GM23338 (cell line): ENCODE measurements at regions not wholly inside any gene's neighbourhood (a gene's known extent, or its start where the extent isn't known, plus 50 kb on each side); places are given as distances from the start of the nearest gene placed in this dataset.

Experiments
- ATAC-seq: fragments of 200-7000 bp; cut with Tn5 transposase; 3 replicates; pipeline ENCODE4 v1.9.1; 2020
- DNase-seq: peaks from one replicate; pipeline ENCODE4 v3.0.0-alpha.2; 2015; ENCODE audit warnings: low spot score
- H2AFZ ChIP-seq: fragments of 200-600 bp; sonication (generic); 2 replicates; pipeline ENCODE4 v1.8.0; 2016; ENCODE audit warnings: antibody characterized with exemption, mild to moderate bottlenecking, moderate library complexity
- H3F3A ChIP-seq: fragments of 200-600 bp; sonication (generic); replicated peaks from 2 replicates; pipeline ENCODE4 v1.8.0; 2017; ENCODE audit warnings: antibody characterized with exemption, mixed run types, low read depth
- H3K27ac ChIP-seq: fragments of 200-600 bp; sonication (generic); 2 replicates; pipeline ENCODE4 v1.6.1; 2016; ENCODE audit warnings: low read depth
- H3K27me3 ChIP-seq: fragments of 200-600 bp; sonication (generic); 2 replicates; pipeline ENCODE4 v1.8.0; 2016; ENCODE audit warnings: mild to moderate bottlenecking, mixed run types, moderate library complexity; ENCODE audit not compliant: insufficient read depth
- H3K36me3 ChIP-seq: fragments of 200-600 bp; sonication (generic); 2 replicates; pipeline ENCODE4 v1.8.0; 2016; ENCODE audit warnings: mild to moderate bottlenecking; ENCODE audit not compliant: insufficient read depth
- H3K4me1 ChIP-seq: fragments of 200-600 bp; sonication (generic); 2 replicates; pipeline ENCODE4 v1.8.0; 2016; ENCODE audit warnings: mild to moderate bottlenecking, moderate library complexity; ENCODE audit not compliant: insufficient read depth
- H3K4me2 ChIP-seq: fragments of 200-600 bp; sonication (generic); 2 replicates; pipeline ENCODE4 v1.7.1; 2017; ENCODE audit warnings: mixed run types
- H3K4me3 ChIP-seq: fragments of 200-600 bp; sonication (generic); 2 replicates; pipeline ENCODE4 v1.6.1; 2016; ENCODE audit warnings: mixed run types
- H3K79me2 ChIP-seq: fragments of 200-600 bp; sonication (generic); replicated peaks from 2 replicates; pipeline ENCODE4 v1.8.0; 2017; ENCODE audit warnings: mild to moderate bottlenecking; ENCODE audit not compliant: insufficient read depth
- H3K9me2 ChIP-seq: fragments of 200-600 bp; sonication (generic); 2 replicates; pipeline ENCODE4 v1.8.0; 2017; ENCODE audit not compliant: insufficient read depth
- H4K20me1 ChIP-seq: fragments of 200-600 bp; sonication (generic); replicated peaks from 2 replicates; pipeline ENCODE4 v1.8.0; 2017; ENCODE audit warnings: mild to moderate bottlenecking; ENCODE audit not compliant: insufficient read depth
- H3K27ac Mint-ChIP-seq: 2 replicates; pipeline ENCODE4 v1.8.0; 2020; ENCODE audit warnings: inconsistent platforms, mild to moderate bottlenecking, moderate library complexity, mixed read lengths
- H3K27me3 Mint-ChIP-seq: 3 replicates; pipeline ENCODE4 v1.8.0; 2022; ENCODE audit warnings: low read depth, mild to moderate bottlenecking, moderate library complexity, mixed read lengths, inconsistent platforms; ENCODE audit not compliant: insufficient read depth, poor library complexity
- H3K36me3 Mint-ChIP-seq: 3 replicates; pipeline ENCODE4 v1.8.0; 2021; ENCODE audit warnings: low read depth, mild to moderate bottlenecking, inconsistent platforms, moderate library complexity, mixed read lengths
- H3K4me1 Mint-ChIP-seq: 3 replicates; pipeline ENCODE4 v1.8.0; 2020; ENCODE audit warnings: mild to moderate bottlenecking, inconsistent platforms, mixed read lengths
- H3K4me3 Mint-ChIP-seq: 3 replicates; pipeline ENCODE4 v1.8.0; 2021; ENCODE audit warnings: moderate library complexity, mild to moderate bottlenecking, inconsistent platforms, mixed read lengths
- H3K9me3 Mint-ChIP-seq: 3 replicates; pipeline ENCODE4 v1.8.0; 2020; ENCODE audit warnings: moderate library complexity, mild to moderate bottlenecking, inconsistent platforms, mixed read lengths
- CREB1 ChIP-seq: fragments of 250-450 bp; sonication (Bioruptor Pico); IDR thresholded peaks from 2 replicates; pipeline ENCODE4 v1.5.0; 2020; ENCODE audit warnings: low read depth, mild to moderate bottlenecking, moderate library complexity
- EZH2 ChIP-seq: fragments of 200-600 bp; sonication (generic); IDR thresholded peaks from one replicate; pipeline ENCODE4 v1.8.0; 2017; ENCODE audit warnings: antibody characterized with exemption, mild to moderate bottlenecking, low read depth; ENCODE audit not compliant: unreplicated experiment
- EZH2phosphoT487 ChIP-seq: fragments of 200-600 bp; sonication (generic); IDR thresholded peaks from one replicate; pipeline ENCODE4 v1.8.1; 2018; ENCODE audit warnings: antibody characterized with exemption; ENCODE audit not compliant: unreplicated experiment
- JUNB ChIP-seq: IDR thresholded peaks from one replicate; pipeline ENCODE4 v1.6.1; 2016; ENCODE audit warnings: antibody characterized with exemption; ENCODE audit not compliant: unreplicated experiment
- NANOG ChIP-seq: IDR thresholded peaks from 2 replicates; pipeline ENCODE4 v1.6.1; 2016; ENCODE audit warnings: antibody characterized with exemption, borderline replicate concordance
- POLR2AphosphoS5 ChIP-seq: IDR thresholded peaks from 2 replicates; pipeline ENCODE4 v1.6.1; 2016; ENCODE audit warnings: antibody characterized with exemption, low read depth
- REST ChIP-seq: IDR thresholded peaks from one replicate; pipeline ENCODE4 v1.6.1; 2018; ENCODE audit warnings: antibody characterized with exemption; ENCODE audit not compliant: unreplicated experiment
- STAT1 ChIP-seq: IDR thresholded peaks from one replicate; pipeline ENCODE4 v1.6.1; 2016; ENCODE audit warnings: antibody characterized with exemption; ENCODE audit not compliant: unreplicated experiment
- ZNF114 ChIP-seq: fragments of 250-450 bp; sonication (Bioruptor Pico); IDR thresholded peaks from 2 replicates; pipeline ENCODE4 v1.5.0; 2020; ENCODE audit warnings: mild to moderate bottlenecking, moderate library complexity
- ZNF331 ChIP-seq: fragments of 250-450 bp; sonication (Bioruptor Pico); IDR thresholded peaks from 2 replicates; pipeline ENCODE4 v1.5.0; 2020; ENCODE audit warnings: low read depth, mild to moderate bottlenecking, moderate library complexity
- TF ChIP-seq, protein P1 (sequence below), 2 experiments: fragments of 200-600 bp in 1 of 2; sonication (generic) in 1 of 2; conservative IDR thresholded peaks; 2 replicates each; pipeline versions ENCODE4 v1.5.1 to v1.6.1; 2016 to 2017; ENCODE audit warnings: antibody characterized with exemption in 2 of 2, low read depth in 2 of 2, mild to moderate bottlenecking in 2 of 2, moderate library complexity in 1 of 2
- TF ChIP-seq, protein P2 (sequence below): fragments of 250-450 bp; sonication (Bioruptor Pico); IDR thresholded peaks from 2 replicates; pipeline ENCODE4 v1.5.0; 2020; ENCODE audit warnings: mild to moderate bottlenecking, moderate library complexity
- TF ChIP-seq, protein P3 (sequence below): IDR thresholded peaks from 2 replicates; pipeline ENCODE4 v1.6.1; 2016; ENCODE audit warnings: antibody characterized with exemption

GRCh38 chr17:69703751-69704150, 289.3 kb downstream of the MAP2K6 start:
- H3K27me3 ChIP-seq: no peaks in the 10 kb centered on the region

More at GRCh38 chr17:69703751-69704150, 289.3 kb downstream of the MAP2K6 start:
- H3K9me2 ChIP-seq: no peaks in the 10 kb centered on the region
- H3K4me1 ChIP-seq: no peaks in the 10 kb centered on the region
- peaks cover 11% of the 10 kb centered on the region; the same call in 2 of the 3 replicates for H3K36me3 Mint-ChIP-seq
- ATAC-seq (no peak), DNase-seq (no peak)
- peaks cover 3% of the 10 kb centered on the region; the same call in 1 of the 2 replicates for H3K36me3 ChIP-seq
- no peak overlapping the region for H3K4me3 ChIP-seq
- H3K27ac ChIP-seq: no peak overlapping the region
- H3F3A ChIP-seq: no peaks in the 10 kb centered on the region
- no peak overlapping the region for H2AFZ ChIP-seq
- no peaks in the 10 kb centered on the region for H3K79me2 ChIP-seq
- peaks cover 5% of the 10 kb centered on the region for H3K27me3 Mint-ChIP-seq
- H3K4me2 ChIP-seq: no peak overlapping the region
- peaks cover 20% of the 10 kb centered on the region for H3K9me3 Mint-ChIP-seq
- no peaks in the 10 kb centered on the region for H3K4me1 Mint-ChIP-seq
- H3K27ac Mint-ChIP-seq: no peak overlapping the region
- no peaks in the 10 kb centered on the region for H4K20me1 ChIP-seq
- no peak overlapping the region for H3K4me3 Mint-ChIP-seq
- TF ChIP-seq REST: no peak
- TF ChIP-seq POLR2AphosphoS5: no peak
- TF ChIP-seq, protein P1, sequence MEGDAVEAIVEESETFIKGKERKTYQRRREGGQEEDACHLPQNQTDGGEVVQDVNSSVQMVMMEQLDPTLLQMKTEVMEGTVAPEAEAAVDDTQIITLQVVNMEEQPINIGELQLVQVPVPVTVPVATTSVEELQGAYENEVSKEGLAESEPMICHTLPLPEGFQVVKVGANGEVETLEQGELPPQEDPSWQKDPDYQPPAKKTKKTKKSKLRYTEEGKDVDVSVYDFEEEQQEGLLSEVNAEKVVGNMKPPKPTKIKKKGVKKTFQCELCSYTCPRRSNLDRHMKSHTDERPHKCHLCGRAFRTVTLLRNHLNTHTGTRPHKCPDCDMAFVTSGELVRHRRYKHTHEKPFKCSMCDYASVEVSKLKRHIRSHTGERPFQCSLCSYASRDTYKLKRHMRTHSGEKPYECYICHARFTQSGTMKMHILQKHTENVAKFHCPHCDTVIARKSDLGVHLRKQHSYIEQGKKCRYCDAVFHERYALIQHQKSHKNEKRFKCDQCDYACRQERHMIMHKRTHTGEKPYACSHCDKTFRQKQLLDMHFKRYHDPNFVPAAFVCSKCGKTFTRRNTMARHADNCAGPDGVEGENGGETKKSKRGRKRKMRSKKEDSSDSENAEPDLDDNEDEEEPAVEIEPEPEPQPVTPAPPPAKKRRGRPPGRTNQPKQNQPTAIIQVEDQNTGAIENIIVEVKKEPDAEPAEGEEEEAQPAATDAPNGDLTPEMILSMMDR (conservative IDR thresholded peaks at IDR 0.05; ENCODE audit: low read depth in 2 of 2): no peak
- no peak for TF ChIP-seq STAT1
- TF ChIP-seq, protein P2, sequence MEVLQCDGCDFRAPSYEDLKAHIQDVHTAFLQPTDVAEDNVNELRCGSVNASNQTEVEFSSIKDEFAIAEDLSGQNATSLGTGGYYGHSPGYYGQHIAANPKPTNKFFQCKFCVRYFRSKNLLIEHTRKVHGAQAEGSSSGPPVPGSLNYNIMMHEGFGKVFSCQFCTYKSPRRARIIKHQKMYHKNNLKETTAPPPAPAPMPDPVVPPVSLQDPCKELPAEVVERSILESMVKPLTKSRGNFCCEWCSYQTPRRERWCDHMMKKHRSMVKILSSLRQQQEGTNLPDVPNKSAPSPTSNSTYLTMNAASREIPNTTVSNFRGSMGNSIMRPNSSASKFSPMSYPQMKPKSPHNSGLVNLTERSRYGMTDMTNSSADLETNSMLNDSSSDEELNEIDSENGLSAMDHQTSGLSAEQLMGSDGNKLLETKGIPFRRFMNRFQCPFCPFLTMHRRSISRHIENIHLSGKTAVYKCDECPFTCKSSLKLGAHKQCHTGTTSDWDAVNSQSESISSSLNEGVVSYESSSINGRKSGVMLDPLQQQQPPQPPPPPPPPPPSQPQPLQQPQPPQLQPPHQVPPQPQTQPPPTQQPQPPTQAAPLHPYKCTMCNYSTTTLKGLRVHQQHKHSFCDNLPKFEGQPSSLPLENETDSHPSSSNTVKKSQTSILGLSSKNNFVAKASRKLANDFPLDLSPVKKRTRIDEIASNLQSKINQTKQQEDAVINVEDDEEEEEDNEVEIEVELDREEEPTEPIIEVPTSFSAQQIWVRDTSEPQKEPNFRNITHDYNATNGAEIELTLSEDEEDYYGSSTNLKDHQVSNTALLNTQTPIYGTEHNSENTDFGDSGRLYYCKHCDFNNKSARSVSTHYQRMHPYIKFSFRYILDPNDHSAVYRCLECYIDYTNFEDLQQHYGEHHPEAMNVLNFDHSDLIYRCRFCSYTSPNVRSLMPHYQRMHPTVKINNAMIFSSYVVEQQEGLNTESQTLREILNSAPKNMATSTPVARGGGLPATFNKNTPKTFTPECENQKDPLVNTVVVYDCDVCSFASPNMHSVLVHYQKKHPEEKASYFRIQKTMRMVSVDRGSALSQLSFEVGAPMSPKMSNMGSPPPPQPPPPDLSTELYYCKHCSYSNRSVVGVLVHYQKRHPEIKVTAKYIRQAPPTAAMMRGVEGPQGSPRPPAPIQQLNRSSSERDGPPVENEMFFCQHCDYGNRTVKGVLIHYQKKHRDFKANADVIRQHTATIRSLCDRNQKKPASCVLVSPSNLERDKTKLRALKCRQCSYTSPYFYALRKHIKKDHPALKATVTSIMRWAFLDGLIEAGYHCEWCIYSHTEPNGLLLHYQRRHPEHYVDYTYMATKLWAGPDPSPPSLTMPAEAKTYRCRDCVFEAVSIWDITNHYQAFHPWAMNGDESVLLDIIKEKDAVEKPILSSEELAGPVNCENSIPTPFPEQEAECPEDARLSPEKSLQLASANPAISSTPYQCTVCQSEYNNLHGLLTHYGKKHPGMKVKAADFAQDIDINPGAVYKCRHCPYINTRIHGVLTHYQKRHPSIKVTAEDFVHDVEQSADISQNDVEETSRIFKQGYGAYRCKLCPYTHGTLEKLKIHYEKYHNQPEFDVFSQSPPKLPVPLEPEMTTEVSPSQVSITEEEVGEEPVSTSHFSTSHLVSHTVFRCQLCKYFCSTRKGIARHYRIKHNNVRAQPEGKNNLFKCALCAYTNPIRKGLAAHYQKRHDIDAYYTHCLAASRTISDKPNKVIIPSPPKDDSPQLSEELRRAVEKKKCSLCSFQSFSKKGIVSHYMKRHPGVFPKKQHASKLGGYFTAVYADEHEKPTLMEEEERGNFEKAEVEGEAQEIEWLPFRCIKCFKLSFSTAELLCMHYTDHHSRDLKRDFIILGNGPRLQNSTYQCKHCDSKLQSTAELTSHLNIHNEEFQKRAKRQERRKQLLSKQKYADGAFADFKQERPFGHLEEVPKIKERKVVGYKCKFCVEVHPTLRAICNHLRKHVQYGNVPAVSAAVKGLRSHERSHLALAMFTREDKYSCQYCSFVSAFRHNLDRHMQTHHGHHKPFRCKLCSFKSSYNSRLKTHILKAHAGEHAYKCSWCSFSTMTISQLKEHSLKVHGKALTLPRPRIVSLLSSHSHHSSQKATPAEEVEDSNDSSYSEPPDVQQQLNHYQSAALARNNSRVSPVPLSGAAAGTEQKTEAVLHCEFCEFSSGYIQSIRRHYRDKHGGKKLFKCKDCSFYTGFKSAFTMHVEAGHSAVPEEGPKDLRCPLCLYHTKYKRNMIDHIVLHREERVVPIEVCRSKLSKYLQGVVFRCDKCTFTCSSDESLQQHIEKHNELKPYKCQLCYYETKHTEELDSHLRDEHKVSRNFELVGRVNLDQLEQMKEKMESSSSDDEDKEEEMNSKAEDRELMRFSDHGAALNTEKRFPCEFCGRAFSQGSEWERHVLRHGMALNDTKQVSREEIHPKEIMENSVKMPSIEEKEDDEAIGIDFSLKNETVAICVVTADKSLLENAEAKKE: no peak
- TF ChIP-seq NANOG: no peak
- TF ChIP-seq ZNF114 (CRISPR knock-in tag): no peak
- no peak for TF ChIP-seq EZH2phosphoT487
- no peak for TF ChIP-seq EZH2
- TF ChIP-seq JUNB: no peak
- TF ChIP-seq CREB1 (CRISPR knock-in tag): no peak
- TF ChIP-seq, protein P3, sequence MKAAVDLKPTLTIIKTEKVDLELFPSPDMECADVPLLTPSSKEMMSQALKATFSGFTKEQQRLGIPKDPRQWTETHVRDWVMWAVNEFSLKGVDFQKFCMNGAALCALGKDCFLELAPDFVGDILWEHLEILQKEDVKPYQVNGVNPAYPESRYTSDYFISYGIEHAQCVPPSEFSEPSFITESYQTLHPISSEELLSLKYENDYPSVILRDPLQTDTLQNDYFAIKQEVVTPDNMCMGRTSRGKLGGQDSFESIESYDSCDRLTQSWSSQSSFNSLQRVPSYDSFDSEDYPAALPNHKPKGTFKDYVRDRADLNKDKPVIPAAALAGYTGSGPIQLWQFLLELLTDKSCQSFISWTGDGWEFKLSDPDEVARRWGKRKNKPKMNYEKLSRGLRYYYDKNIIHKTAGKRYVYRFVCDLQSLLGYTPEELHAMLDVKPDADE: no peak
- no peak for TF ChIP-seq ZNF331 (CRISPR knock-in tag)
